Lung (tissue), 11 donors: ENCODE measurements at regions not wholly inside any gene's neighbourhood (a gene's known extent, or its start where the extent isn't known, plus 50 kb on each side); places are given as distances from the start of the nearest gene placed in this dataset.
A peak's percentile ranks its signal among the peaks of the same experiment; 100 is the strongest.

ENCODE experiments used
- ATAC-seq: fragments of 200-7000 bp; cut with Tn5 transposase; one replicate; pipeline ENCODE4 v1.9.1; 2020; ENCODE audit warnings: moderate number of reproducible peaks; ENCODE audit not compliant: insufficient read depth, low FRiP score
- DNase-seq, 3 donors: peaks; one replicate each; pipeline ENCODE4 v3.0.0-alpha.2; 2013 to 2017
- H3K27ac ChIP-seq, 2 donors: one replicate each; pipeline ENCODE4 v1.5.1; 2013; ENCODE audit warnings: mild to moderate bottlenecking in 2 of 2, moderate library complexity in 2 of 2, control low read depth in 1 of 2, inconsistent platforms in 1 of 2, low read depth in 1 of 2, low read length in 1 of 2
- H3K27me3 ChIP-seq, 3 donors: one replicate each; pipeline ENCODE4 v1.5.1; 2013; ENCODE audit warnings: low read length in 2 of 3; ENCODE audit not compliant: control insufficient read depth in 3 of 3, insufficient read depth in 3 of 3
- H3K36me3 ChIP-seq, 4 donors: one replicate each; pipeline ENCODE4 v1.5.1; 2013; ENCODE audit warnings: low read length in 4 of 4, mild to moderate bottlenecking in 1 of 4, moderate library complexity in 1 of 4; ENCODE audit not compliant: control insufficient read depth in 4 of 4, insufficient read depth in 4 of 4
- H3K4me1 ChIP-seq, 5 donors: one replicate each; pipeline ENCODE4 v1.5.1; 2013; ENCODE audit warnings: low read length in 5 of 5, mild to moderate bottlenecking in 2 of 5, moderate library complexity in 1 of 5; ENCODE audit not compliant: control insufficient read depth in 5 of 5, insufficient read depth in 5 of 5
- H3K4me3 ChIP-seq: one replicate; pipeline ENCODE4 v1.5.1; 2013; ENCODE audit warnings: mild to moderate bottlenecking, control low read depth, moderate library complexity
- H3K9ac ChIP-seq, 2 donors: one replicate each; pipeline ENCODE4 v1.5.1; 2013; ENCODE audit warnings: low read length in 2 of 2, control low read depth in 1 of 2; ENCODE audit not compliant: insufficient read depth in 1 of 2
- H3K9me3 ChIP-seq, 4 donors: one replicate each; pipeline ENCODE4 v1.5.1; 2013; ENCODE audit warnings: low read length in 3 of 4, mild to moderate bottlenecking in 1 of 4, moderate library complexity in 1 of 4; ENCODE audit not compliant: control insufficient read depth in 4 of 4, insufficient read depth in 3 of 4
- CTCF ChIP-seq: IDR thresholded peaks from 2 replicates; pipeline ENCODE4 v1.5.1; 2012; ENCODE audit warnings: mild to moderate bottlenecking; ENCODE audit errors: control extremely low read depth, extremely low read depth
- WGBS, 2 donors: extraction: QIAGEN DNeasy Blood & Tissue Kit; methylation state at CpG; one replicate each; pipeline ENCODE4 v1.1.7; 2013; 5-methylcytosine and 5-hydroxymethylcytosine counted together
- donor health status: control.
- donor health status: control.
- donor health status: Bipolar disorder and iron deficiency.
- donor health status: healthy.
- donor health status: DM: yes; HTN: yes; CAD: no.

DNA sequence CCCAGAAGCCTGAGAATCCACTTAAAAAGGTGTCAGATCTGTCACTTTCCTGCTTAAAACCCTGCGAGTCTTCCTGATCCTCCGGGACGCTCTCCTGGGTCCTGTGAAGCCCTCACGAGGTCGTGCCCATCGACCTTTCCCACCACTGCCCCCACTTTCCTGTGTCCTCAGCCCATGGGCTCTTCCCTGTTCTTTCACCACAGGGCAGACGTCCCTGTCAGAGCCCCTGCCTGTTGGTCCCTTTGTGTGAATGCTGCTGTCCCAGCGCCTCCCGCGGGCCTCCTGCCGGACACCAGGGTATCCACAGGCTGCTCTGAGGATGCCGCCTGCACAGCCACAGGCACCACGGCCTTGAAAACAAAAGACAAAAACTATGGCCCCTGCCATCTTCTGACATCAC, 125.6 kb downstream of the TMEM18 start:
- no peaks in the 10 kb centered on the region for H3K36me3 ChIP-seq
- H3K27me3 ChIP-seq: no peaks in the 10 kb centered on the region
- WGBS, 2 donors: 75 to 86% methylated on average over 13 of the region's 13 CpGs
- no peak overlapping the region for H3K9ac ChIP-seq
- no peak for ATAC-seq
- H3K4me3 ChIP-seq: no peak overlapping the region
- no peak for DNase-seq
- no peak for TF ChIP-seq CTCF
- no peaks in the 10 kb centered on the region for H3K9me3 ChIP-seq
- H3K4me1 ChIP-seq: peaks cover 0 to 16% (median 0%) of the 10 kb centered on the region in 5 donors
- no peak overlapping the region for H3K27ac ChIP-seq

DNA sequence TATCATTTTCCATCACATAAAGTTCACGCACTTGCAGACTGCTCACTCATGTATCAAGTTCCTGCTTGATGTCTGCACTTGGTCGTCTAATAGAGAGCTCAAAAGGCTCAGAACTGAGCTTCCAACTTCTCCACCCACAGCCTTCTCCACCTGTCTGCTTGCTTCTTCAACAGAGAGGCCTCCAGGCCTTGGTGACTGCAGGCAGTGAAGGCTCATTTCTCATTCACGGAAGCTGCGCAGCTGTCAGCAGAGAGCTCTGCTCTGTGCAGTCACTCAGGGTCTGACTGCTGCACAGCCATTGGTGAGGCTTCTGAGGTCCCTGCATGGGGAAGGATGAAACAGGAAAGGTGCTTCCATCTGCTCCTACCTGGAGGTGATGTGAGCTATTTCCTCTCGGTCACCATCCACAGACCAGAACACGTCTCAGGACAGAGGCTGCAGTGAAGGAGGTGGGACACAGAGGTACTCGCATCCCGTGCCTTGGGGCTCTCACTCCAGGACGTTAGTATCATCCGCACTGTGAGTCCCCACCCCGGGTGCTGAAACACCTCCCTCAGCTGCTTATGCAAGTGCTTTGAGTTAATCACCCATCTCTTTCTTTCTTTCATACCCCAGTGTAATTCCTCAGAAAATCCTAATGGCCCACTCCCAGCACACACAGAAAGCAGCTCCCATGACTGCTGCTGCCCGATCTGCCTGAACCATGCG, 126.2 kb downstream of the TMEM18 start:
- 79 to 87% methylated on average over 13 of the region's 13 CpGs for WGBS, 2 donors
- Histone ChIP-seq H3K36me3 (no peaks in the 10 kb centered on the region), H3K27ac (no peak overlapping the region), H3K4me3 (no peak overlapping the region), H3K27me3 (no peaks in the 10 kb centered on the region), H3K9ac (no peak overlapping the region), H3K9me3 (no peaks in the 10 kb centered on the region), H3K4me1 (peaks cover 0 to 16% (median 2%) of the 10 kb centered on the region in 5 donors)
- no peak for DNase-seq
- TF ChIP-seq CTCF: no peak
- no peak for ATAC-seq

- H3K9me3 ChIP-seq: peaks cover 0 to 2% (median 0%) of the 10 kb centered on the region in 4 donors
- 68 to 74% methylated on average over 24 of the region's 24 CpGs for WGBS, 2 donors
- no peak for ATAC-seq
- peak; percentile 19 to 54 (median 40) for DNase-seq
- H3K27ac ChIP-seq: no peak overlapping the region
- no peak overlapping the region for H3K9ac ChIP-seq
- no peak overlapping the region for H3K4me3 ChIP-seq
- no peaks in the 10 kb centered on the region for H3K36me3 ChIP-seq
- H3K27me3 ChIP-seq: no peaks in the 10 kb centered on the region
- TF ChIP-seq CTCF: no peak
- H3K4me1 ChIP-seq: peaks cover 0 to 10% (median 0%) of the 10 kb centered on the region in 5 donors
Observed at GRCh38 chr2:545711-546650, 131.2 kb downstream of the TMEM18 start.
